ENCODE measurements at regions not wholly inside any gene's neighbourhood (a gene's known extent, or its start where the extent isn't known, plus 50 kb on each side); places are given as distances from the start of the nearest gene placed in this dataset.

GRCh38 chr6:77322604-77323003 lies 140.7 kb downstream of the HTR1B start:
- TF ChIP-seq CTCF (optimal IDR thresholded peaks at IDR 0.05 in 1 of 3, IDR thresholded peaks at IDR 0.05 in 1 of 3, conservative IDR thresholded peaks at IDR 0.05 in 1 of 3; ENCODE audit: extremely low read depth in 1 of 3, insufficient read depth in 2 of 3, low read length in 3 of 3) (no peak), EZH2 (IDR thresholded peaks at IDR 0.05; ENCODE audit: low read length) (no peak)

All from keratinocyte (primary cell).